ENCODE measurements at regions not wholly inside any gene's neighbourhood (a gene's known extent, or its start where the extent isn't known, plus 50 kb on each side); places are given as distances from the start of the nearest gene placed in this dataset.
"Not testable (repeated sequence)": the region's sequence is repeated elsewhere in the genome, so short reads cannot be mapped to it uniquely, and the experiment has no call there.

DNA sequence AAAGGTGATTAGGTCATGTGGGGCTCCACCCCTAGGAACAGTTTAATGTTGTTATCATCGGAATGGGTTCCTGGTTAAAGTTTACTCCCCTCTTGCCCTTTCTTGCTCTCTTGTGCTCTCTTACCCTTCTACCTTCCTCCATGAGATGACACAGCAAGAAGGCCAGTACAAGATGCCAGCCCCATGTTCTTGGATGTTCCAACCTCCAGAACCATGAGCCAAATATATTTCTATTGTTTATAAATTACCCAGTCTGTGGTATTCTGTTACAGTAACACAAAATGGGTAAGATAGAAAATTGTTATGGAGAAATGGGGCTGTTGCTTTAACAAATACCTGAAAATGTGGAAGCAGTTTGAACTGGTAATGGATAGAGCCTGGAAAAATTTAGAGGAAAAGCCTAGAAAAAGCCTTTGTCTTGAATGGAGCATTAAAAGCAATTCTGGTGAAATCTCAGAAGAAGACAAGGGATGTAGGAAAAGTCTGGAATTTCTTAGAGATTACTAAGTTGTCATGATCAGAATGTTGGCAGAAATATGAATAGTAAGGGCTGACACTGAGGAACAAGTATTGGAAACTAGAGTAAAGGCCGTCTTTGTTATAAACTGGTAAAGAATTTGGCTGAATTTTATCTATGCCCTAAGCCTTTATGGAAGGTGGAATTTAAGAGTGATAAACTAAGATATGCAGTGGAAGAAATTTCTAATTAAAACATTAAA, 53.5 kb upstream of the TSC22D1 start:
- Histone ChIP-seq H3K9ac (ENCODE audit: control insufficient read depth, extremely low read depth, insufficient read depth, low read length) (no peak overlapping the region), H3K36me3 (ENCODE audit: control insufficient read depth in 2 of 2, extremely low read depth in 1 of 2, insufficient read depth in 2 of 2, low read length in 2 of 2) (no peaks in the 10 kb centered on the region), H3K79me2 (ENCODE audit: control insufficient read depth, insufficient read depth, low read length) (no peaks in the 10 kb centered on the region), H3K27me3 (ENCODE audit: control insufficient read depth, extremely low read depth, insufficient read depth, low read length) (peaks cover 4% of the 10 kb centered on the region), H3K4me2 (ENCODE audit: control insufficient read depth, extremely low read depth, insufficient read depth, low read depth, low read length) (no peak overlapping the region), H3K4me1 (ENCODE audit: control insufficient read depth, extremely low read depth, insufficient read depth, low read length) (no peaks in the 10 kb centered on the region), H2AFZ (ENCODE audit: control insufficient read depth, low read length) (no peak overlapping the region), H4K20me1 (ENCODE audit: control insufficient read depth, extremely low read depth, insufficient read depth, low read length) (no peaks in the 10 kb centered on the region), H3K27ac (ENCODE audit: control insufficient read depth, insufficient read depth, low read length) (no peak overlapping the region), H3K9me1 (ENCODE audit: control insufficient read depth, extremely low read depth, insufficient read depth, low read length) (no peaks in the 10 kb centered on the region), H3K9me3 (ENCODE audit: control insufficient read depth, low read depth, low read length) (no peaks in the 10 kb centered on the region), H3K4me3 (ENCODE audit: control insufficient read depth in 2 of 3, extremely low read depth in 1 of 3, insufficient read depth in 2 of 3, low read depth in 1 of 3, low read length in 3 of 3) (no peak overlapping the region)
- no peak for FAIRE-seq
- DNase-seq (ENCODE audit: low read depth, low spot score) = no peak
- dilution Hi-C loops (cut with MboI; ENCODE audit: extremely low pct_ligation_motif_present, low sequenced_read_pairs) = no loop called here
- no peak for TF ChIP-seq EZH2 (IDR thresholded peaks at IDR 0.05; ENCODE audit: low read length)
- TF ChIP-seq, protein P1, sequence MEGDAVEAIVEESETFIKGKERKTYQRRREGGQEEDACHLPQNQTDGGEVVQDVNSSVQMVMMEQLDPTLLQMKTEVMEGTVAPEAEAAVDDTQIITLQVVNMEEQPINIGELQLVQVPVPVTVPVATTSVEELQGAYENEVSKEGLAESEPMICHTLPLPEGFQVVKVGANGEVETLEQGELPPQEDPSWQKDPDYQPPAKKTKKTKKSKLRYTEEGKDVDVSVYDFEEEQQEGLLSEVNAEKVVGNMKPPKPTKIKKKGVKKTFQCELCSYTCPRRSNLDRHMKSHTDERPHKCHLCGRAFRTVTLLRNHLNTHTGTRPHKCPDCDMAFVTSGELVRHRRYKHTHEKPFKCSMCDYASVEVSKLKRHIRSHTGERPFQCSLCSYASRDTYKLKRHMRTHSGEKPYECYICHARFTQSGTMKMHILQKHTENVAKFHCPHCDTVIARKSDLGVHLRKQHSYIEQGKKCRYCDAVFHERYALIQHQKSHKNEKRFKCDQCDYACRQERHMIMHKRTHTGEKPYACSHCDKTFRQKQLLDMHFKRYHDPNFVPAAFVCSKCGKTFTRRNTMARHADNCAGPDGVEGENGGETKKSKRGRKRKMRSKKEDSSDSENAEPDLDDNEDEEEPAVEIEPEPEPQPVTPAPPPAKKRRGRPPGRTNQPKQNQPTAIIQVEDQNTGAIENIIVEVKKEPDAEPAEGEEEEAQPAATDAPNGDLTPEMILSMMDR (optimal IDR thresholded peaks at IDR 0.05 in 1 of 3, IDR thresholded peaks at IDR 0.05 in 1 of 3, conservative IDR thresholded peaks at IDR 0.05 in 1 of 3; ENCODE audit: extremely low read depth in 1 of 3, insufficient read depth in 2 of 3, low read length in 3 of 3) = no peak

DNA sequence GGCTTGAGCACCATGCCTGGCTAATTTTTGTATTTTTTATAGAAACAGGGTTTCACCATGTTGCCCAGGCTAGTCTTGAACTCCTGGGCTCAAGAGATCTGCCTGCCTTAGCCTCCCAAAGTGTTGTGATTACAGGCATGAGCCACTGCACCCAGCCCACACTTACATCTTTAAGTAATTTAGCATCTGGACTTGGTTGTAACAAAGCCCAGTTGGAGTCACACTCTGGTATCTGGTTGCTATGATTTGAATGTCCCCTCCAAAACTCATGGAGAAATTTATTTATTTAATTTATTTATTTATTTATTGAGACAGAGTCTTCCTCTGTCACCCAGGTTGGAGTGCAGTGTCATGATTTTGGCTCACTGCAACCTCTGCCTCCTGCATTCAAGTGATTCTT, 52.7 kb upstream of the TSC22D1 start:
- H2AFZ ChIP-seq (ENCODE audit: control insufficient read depth, low read length); dilution Hi-C loops (cut with MboI; ENCODE audit: extremely low pct_ligation_motif_present, low sequenced_read_pairs); H4K20me1 ChIP-seq (ENCODE audit: control insufficient read depth, extremely low read depth, insufficient read depth, low read length); DNase-seq (ENCODE audit: low read depth, low spot score); FAIRE-seq; H3K4me1 ChIP-seq (ENCODE audit: control insufficient read depth, extremely low read depth, insufficient read depth, low read length); H3K79me2 ChIP-seq (ENCODE audit: control insufficient read depth, insufficient read depth, low read length); H3K9me3 ChIP-seq (ENCODE audit: control insufficient read depth, low read depth, low read length); H3K4me2 ChIP-seq (ENCODE audit: control insufficient read depth, extremely low read depth, insufficient read depth, low read depth, low read length); H3K9me1 ChIP-seq (ENCODE audit: control insufficient read depth, extremely low read depth, insufficient read depth, low read length); H3K27me3 ChIP-seq (ENCODE audit: control insufficient read depth, extremely low read depth, insufficient read depth, low read length); H3K4me3 ChIP-seq (ENCODE audit: control insufficient read depth in 2 of 3, extremely low read depth in 1 of 3, insufficient read depth in 2 of 3, low read depth in 1 of 3, low read length in 3 of 3); H3K36me3 ChIP-seq (ENCODE audit: control insufficient read depth in 2 of 2, extremely low read depth in 1 of 2, insufficient read depth in 2 of 2, low read length in 2 of 2); H3K27ac ChIP-seq (ENCODE audit: control insufficient read depth, insufficient read depth, low read length); H3K9ac ChIP-seq (ENCODE audit: control insufficient read depth, extremely low read depth, insufficient read depth, low read length): not testable (repeated sequence)

DNA sequence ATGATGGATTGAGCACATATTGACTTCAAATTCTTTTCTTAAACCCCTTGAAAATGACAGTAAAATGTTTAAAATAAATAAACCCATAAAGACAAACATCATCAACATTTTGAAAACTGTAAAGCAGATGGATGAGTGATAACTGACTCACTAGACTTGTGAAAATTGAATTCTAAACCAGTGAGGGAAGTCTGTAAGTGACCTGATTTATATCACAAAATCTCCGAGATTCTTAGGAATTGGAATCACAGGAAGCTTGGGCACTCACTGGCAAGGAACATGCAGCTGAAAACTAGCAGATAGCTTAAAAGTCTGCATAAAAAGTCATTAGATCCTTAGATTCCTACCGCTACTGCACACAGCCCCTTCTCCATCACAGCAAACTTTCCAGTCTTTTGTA, 51.3 kb upstream of the TSC22D1 start:
- Histone ChIP-seq H3K4me3 (ENCODE audit: control insufficient read depth in 2 of 3, extremely low read depth in 1 of 3, insufficient read depth in 2 of 3, low read depth in 1 of 3, low read length in 3 of 3) (no peak overlapping the region), H3K36me3 (ENCODE audit: control insufficient read depth in 2 of 2, extremely low read depth in 1 of 2, insufficient read depth in 2 of 2, low read length in 2 of 2) (no peaks in the 10 kb centered on the region), H3K27ac (ENCODE audit: control insufficient read depth, insufficient read depth, low read length) (no peak overlapping the region), H3K4me2 (ENCODE audit: control insufficient read depth, extremely low read depth, insufficient read depth, low read depth, low read length) (no peak overlapping the region), H4K20me1 (ENCODE audit: control insufficient read depth, extremely low read depth, insufficient read depth, low read length) (no peaks in the 10 kb centered on the region), H3K79me2 (ENCODE audit: control insufficient read depth, insufficient read depth, low read length) (no peaks in the 10 kb centered on the region), H3K4me1 (ENCODE audit: control insufficient read depth, extremely low read depth, insufficient read depth, low read length) (no peaks in the 10 kb centered on the region), H3K27me3 (ENCODE audit: control insufficient read depth, extremely low read depth, insufficient read depth, low read length) (peaks cover 4% of the 10 kb centered on the region), H3K9me1 (ENCODE audit: control insufficient read depth, extremely low read depth, insufficient read depth, low read length) (no peaks in the 10 kb centered on the region), H2AFZ (ENCODE audit: control insufficient read depth, low read length) (no peak overlapping the region), H3K9ac (ENCODE audit: control insufficient read depth, extremely low read depth, insufficient read depth, low read length) (no peak overlapping the region), H3K9me3 (ENCODE audit: control insufficient read depth, low read depth, low read length) (no peaks in the 10 kb centered on the region)
- DNase-seq (ENCODE audit: low read depth, low spot score) (no peak), FAIRE-seq (no peak)
- dilution Hi-C loops (cut with MboI; ENCODE audit: extremely low pct_ligation_motif_present, low sequenced_read_pairs) = no loop called here
- no peak for TF ChIP-seq EZH2 (IDR thresholded peaks at IDR 0.05; ENCODE audit: low read length)
- TF ChIP-seq, protein P1 (optimal IDR thresholded peaks at IDR 0.05 in 1 of 3, IDR thresholded peaks at IDR 0.05 in 1 of 3, conservative IDR thresholded peaks at IDR 0.05 in 1 of 3; ENCODE audit: extremely low read depth in 1 of 3, insufficient read depth in 2 of 3, low read length in 3 of 3) = no peak

Data from keratinocyte (primary cell).